ENCODE measurements at regions not wholly inside any gene's neighbourhood (a gene's known extent, or its start where the extent isn't known, plus 50 kb on each side); places are given as distances from the start of the nearest gene placed in this dataset.

DNA sequence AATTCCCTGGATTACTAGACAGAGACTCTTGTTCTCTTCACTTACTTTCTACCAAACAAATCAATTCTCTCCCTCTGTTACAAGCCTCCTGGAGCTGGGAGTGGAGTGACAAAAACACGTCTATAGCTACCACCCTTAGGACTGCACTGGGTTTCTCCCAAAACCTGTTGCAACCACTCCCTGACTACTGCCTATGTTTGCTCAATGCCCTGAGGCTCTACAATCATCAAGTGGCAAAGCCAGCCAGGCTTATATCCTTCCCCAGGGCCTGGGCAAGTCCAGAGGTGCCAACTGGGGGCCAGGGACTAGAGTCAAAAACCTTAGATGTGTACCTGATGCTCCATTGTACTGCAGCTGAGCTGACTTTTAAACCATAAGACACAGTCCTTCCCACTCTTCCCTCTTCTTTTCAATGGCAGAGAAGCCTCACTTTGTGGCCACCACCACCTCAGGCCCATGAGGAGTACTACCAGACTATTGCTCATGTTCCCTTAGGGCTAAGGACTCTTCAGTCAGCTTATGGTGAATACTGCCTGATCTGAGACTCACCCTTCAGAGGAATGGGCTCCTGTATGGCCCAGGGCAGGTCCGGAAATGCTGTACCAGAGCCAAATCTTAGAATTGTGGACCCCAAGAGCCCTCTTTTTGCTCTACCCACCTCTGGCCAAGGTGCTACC lies 125.4 kb upstream of the PLCL2 start:
- no peak overlapping the region for H3K4me3 Mint-ChIP-seq
- no peaks in the 10 kb centered on the region for H3K36me3 Mint-ChIP-seq
- intact Hi-C loops (cut with micrococcal nuclease) = no loop called here
- no peaks in the 10 kb centered on the region for H3K36me3 ChIP-seq (ENCODE audit: control insufficient read depth, insufficient read depth, low read length)
- H3K27ac Mint-ChIP-seq = no peak overlapping the region
- peaks cover 6 to 22% of the 10 kb centered on the region in 2 donors for H3K27me3 Mint-ChIP-seq (ENCODE audit: low read depth in 2 of 2)
- TF ChIP-seq, protein P1, sequence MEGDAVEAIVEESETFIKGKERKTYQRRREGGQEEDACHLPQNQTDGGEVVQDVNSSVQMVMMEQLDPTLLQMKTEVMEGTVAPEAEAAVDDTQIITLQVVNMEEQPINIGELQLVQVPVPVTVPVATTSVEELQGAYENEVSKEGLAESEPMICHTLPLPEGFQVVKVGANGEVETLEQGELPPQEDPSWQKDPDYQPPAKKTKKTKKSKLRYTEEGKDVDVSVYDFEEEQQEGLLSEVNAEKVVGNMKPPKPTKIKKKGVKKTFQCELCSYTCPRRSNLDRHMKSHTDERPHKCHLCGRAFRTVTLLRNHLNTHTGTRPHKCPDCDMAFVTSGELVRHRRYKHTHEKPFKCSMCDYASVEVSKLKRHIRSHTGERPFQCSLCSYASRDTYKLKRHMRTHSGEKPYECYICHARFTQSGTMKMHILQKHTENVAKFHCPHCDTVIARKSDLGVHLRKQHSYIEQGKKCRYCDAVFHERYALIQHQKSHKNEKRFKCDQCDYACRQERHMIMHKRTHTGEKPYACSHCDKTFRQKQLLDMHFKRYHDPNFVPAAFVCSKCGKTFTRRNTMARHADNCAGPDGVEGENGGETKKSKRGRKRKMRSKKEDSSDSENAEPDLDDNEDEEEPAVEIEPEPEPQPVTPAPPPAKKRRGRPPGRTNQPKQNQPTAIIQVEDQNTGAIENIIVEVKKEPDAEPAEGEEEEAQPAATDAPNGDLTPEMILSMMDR (IDR thresholded peaks at IDR 0.05) = no peak
- H3K9me3 ChIP-seq (ENCODE audit: control insufficient read depth, insufficient read depth, low read length) = no peaks in the 10 kb centered on the region
- H3K27ac ChIP-seq (ENCODE audit: low read length) = no peak overlapping the region
- H3K27me3 ChIP-seq (ENCODE audit: control insufficient read depth, insufficient read depth, low read length) = no peaks in the 10 kb centered on the region
- no peak for ATAC-seq
- 96% methylated on average over 2 of the region's 2 CpGs for WGBS (ENCODE audit: insufficient coverage)
- no peak overlapping the region for H3K4me3 ChIP-seq (ENCODE audit: low read length)
- H3K9me3 Mint-ChIP-seq = no peaks in the 10 kb centered on the region
- no peak for DNase-seq
- no peaks in the 10 kb centered on the region for H3K4me1 ChIP-seq (ENCODE audit: control insufficient read depth, insufficient read depth, low read length)
- H3K4me1 Mint-ChIP-seq = no peaks in the 10 kb centered on the region

DNA sequence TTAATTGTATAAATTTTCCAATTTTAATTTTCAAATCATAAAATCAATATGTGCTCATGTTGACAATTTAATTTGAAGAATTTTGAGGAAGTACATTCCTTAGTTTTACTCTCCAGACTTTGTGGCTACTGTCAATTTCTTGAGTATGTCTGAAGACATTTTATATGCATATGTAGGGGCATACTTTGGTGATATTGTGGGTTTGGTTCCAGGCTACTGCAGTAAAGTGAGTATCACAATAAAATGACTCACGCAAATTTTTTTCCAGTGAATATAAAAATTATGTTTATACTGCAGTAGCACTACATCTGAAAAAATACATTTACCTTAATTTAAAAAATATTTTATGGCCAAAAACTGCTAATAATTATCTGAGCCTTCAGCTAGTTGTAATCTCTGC lies 123.2 kb upstream of the PLCL2 start:
- no peaks in the 10 kb centered on the region for H3K9me3 Mint-ChIP-seq
- no peak for DNase-seq
- no peaks in the 10 kb centered on the region for H3K36me3 ChIP-seq (ENCODE audit: control insufficient read depth, insufficient read depth, low read length)
- peaks cover 6 to 31% of the 10 kb centered on the region in 2 donors for H3K27me3 Mint-ChIP-seq (ENCODE audit: low read depth in 2 of 2)
- H3K36me3 Mint-ChIP-seq = no peaks in the 10 kb centered on the region
- H3K9me3 ChIP-seq (ENCODE audit: control insufficient read depth, insufficient read depth, low read length) = no peaks in the 10 kb centered on the region
- no peak overlapping the region for H3K27ac Mint-ChIP-seq
- H3K27me3 ChIP-seq (ENCODE audit: control insufficient read depth, insufficient read depth, low read length) = no peaks in the 10 kb centered on the region
- no peak overlapping the region for H3K27ac ChIP-seq (ENCODE audit: low read length)
- no peak overlapping the region for H3K4me3 Mint-ChIP-seq
- H3K4me3 ChIP-seq (ENCODE audit: low read length) = no peak overlapping the region
- TF ChIP-seq, protein P1 (IDR thresholded peaks at IDR 0.05) = no peak
- no CpG with 5 or more reads among the region's 1 CpG for WGBS (ENCODE audit: insufficient coverage)
- intact Hi-C loops (cut with micrococcal nuclease) = no loop called here
- no peak for ATAC-seq
- H3K4me1 ChIP-seq (ENCODE audit: control insufficient read depth, insufficient read depth, low read length) = no peaks in the 10 kb centered on the region
- H3K4me1 Mint-ChIP-seq = no peaks in the 10 kb centered on the region

DNA sequence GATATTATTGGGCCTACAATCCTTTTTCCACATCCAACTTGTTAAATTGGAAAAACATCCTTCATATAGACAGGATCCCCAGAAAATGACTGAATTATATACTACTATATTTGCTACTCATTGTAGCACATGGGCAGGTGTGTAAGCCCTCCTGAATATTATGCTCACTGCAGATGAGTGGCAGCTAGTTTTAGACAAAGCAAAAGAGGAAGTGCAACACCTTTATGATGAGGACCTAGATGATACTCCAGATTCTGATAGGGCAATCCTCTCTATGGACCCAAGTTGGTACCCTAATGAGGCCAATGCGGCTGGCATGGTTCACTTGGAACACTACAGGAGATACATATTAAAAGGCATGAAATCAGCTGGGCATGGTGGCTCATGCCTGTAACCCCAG lies 119.1 kb upstream of the PLCL2 start:
- ATAC-seq (no peak), DNase-seq (no peak)
- Mint-ChIP-seq H3K36me3 (no peaks in the 10 kb centered on the region), H3K27me3 (ENCODE audit: low read depth in 2 of 2) (peaks cover 3 to 19% of the 10 kb centered on the region in 2 donors), H3K27ac (no peak overlapping the region), H3K4me1 (no peaks in the 10 kb centered on the region), H3K4me3 (no peak overlapping the region), H3K9me3 (no peaks in the 10 kb centered on the region)
- intact Hi-C loops (cut with micrococcal nuclease) = no loop called here
- Histone ChIP-seq H3K27me3 (ENCODE audit: control insufficient read depth, insufficient read depth, low read length) (no peaks in the 10 kb centered on the region), H3K27ac (ENCODE audit: low read length) (no peak overlapping the region), H3K4me1 (ENCODE audit: control insufficient read depth, insufficient read depth, low read length) (no peaks in the 10 kb centered on the region), H3K9me3 (ENCODE audit: control insufficient read depth, insufficient read depth, low read length) (no peaks in the 10 kb centered on the region), H3K4me3 (ENCODE audit: low read length) (no peak overlapping the region), H3K36me3 (ENCODE audit: control insufficient read depth, insufficient read depth, low read length) (no peaks in the 10 kb centered on the region)
- 96% methylated on average over 1 of the region's 1 CpG for WGBS (ENCODE audit: insufficient coverage)
- TF ChIP-seq, protein P1 (IDR thresholded peaks at IDR 0.05) = no peak

DNA sequence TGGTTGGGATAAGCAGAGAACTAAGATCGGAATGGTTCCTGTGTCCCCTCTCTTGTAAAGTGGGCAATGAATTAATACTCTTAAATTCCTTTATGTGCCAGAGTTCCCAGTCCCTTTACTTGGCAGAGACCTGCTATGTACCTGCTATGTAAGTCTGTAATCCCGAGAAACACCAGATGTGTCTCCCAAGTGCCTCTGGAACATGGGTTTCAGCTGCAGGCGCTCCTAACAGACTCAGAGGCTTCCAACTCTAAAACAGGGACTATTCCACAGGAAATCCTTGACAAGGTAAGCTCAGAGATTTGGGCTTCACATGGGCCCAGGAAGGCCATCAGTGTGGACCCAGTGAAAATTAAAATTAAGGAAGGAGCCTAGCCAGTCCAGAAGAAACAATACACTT lies 117.7 kb upstream of the PLCL2 start:
- Mint-ChIP-seq H3K36me3 (no peaks in the 10 kb centered on the region), H3K4me1 (no peaks in the 10 kb centered on the region), H3K9me3 (no peaks in the 10 kb centered on the region), H3K4me3 (no peak overlapping the region), H3K27ac (no peak overlapping the region), H3K27me3 (ENCODE audit: low read depth in 2 of 2) (peaks cover 3 to 19% of the 10 kb centered on the region in 2 donors)
- H3K36me3 ChIP-seq (ENCODE audit: control insufficient read depth, insufficient read depth, low read length) = no peaks in the 10 kb centered on the region
- no peak overlapping the region for H3K4me3 ChIP-seq (ENCODE audit: low read length)
- H3K27me3 ChIP-seq (ENCODE audit: control insufficient read depth, insufficient read depth, low read length) = no peaks in the 10 kb centered on the region
- intact Hi-C loops (cut with micrococcal nuclease) = no loop called here
- ATAC-seq (no peak), DNase-seq (no peak)
- TF ChIP-seq, protein P1 (IDR thresholded peaks at IDR 0.05) = no peak
- no peaks in the 10 kb centered on the region for H3K9me3 ChIP-seq (ENCODE audit: control insufficient read depth, insufficient read depth, low read length)
- 89% methylated on average over 3 of the region's 3 CpGs for WGBS (ENCODE audit: insufficient coverage)
- no peaks in the 10 kb centered on the region for H3K4me1 ChIP-seq (ENCODE audit: control insufficient read depth, insufficient read depth, low read length)
- no peak overlapping the region for H3K27ac ChIP-seq (ENCODE audit: low read length)
